WTC11 (cell line): ENCODE measurements at regions not wholly inside any gene's neighbourhood (a gene's known extent, or its start where the extent isn't known, plus 50 kb on each side); places are given as distances from the start of the nearest gene placed in this dataset.

ENCODE experiments used
- AFF4 ChIP-seq: sonication (generic); formaldehyde crosslinking; IDR thresholded peaks from 2 replicates; pipeline ENCODE4 v1.8.1; 2023; ENCODE audit warnings: mild to moderate bottlenecking, missing genetic modification reagents, borderline replicate concordance
- ATF3 ChIP-seq: sonication (generic); formaldehyde crosslinking; conservative IDR thresholded peaks from 2 replicates; pipeline ENCODE4 v1.8.1; 2022; ENCODE audit warnings: mild to moderate bottlenecking, missing genetic modification reagents
- CTCF ChIP-seq: fragments of 200-600 bp; IDR thresholded peaks from 2 replicates; pipeline ENCODE4 v1.8.0; 2022; ENCODE audit warnings: antibody characterized with exemption
- E2F1 ChIP-seq: sonication (generic); formaldehyde crosslinking; IDR thresholded peaks from 2 replicates; pipeline ENCODE4 v1.8.0; 2022; ENCODE audit warnings: mild to moderate bottlenecking, missing genetic modification reagents
- ESRRA ChIP-seq: sonication (generic); formaldehyde crosslinking; IDR thresholded peaks from 2 replicates; pipeline ENCODE4 v1.8.1; 2022; ENCODE audit warnings: mild to moderate bottlenecking, missing genetic modification reagents, borderline replicate concordance
- GABPB1 ChIP-seq: sonication (generic); formaldehyde crosslinking; IDR thresholded peaks from 2 replicates; pipeline ENCODE4 v1.8.1; 2023; ENCODE audit warnings: mild to moderate bottlenecking, missing genetic modification reagents
- JUN ChIP-seq: sonication (generic); formaldehyde crosslinking; IDR thresholded peaks from 2 replicates; pipeline ENCODE4 v1.8.0; 2023; ENCODE audit warnings: mild to moderate bottlenecking, missing genetic modification reagents
- MAX ChIP-seq: sonication (generic); formaldehyde crosslinking; IDR thresholded peaks from 2 replicates; pipeline ENCODE4 v1.8.0; 2022; ENCODE audit warnings: mild to moderate bottlenecking, missing genetic modification reagents
- NR2C2 ChIP-seq: sonication (generic); formaldehyde crosslinking; IDR thresholded peaks from 2 replicates; pipeline ENCODE4 v1.8.0; 2022; ENCODE audit warnings: mild to moderate bottlenecking, missing genetic modification reagents
- SOX15 ChIP-seq: fragments of 250-450 bp; sonication (Bioruptor Pico); IDR thresholded peaks from 2 replicates; pipeline ENCODE4 v1.9.0; 2021; ENCODE audit warnings: mild to moderate bottlenecking
- TEAD4 ChIP-seq: sonication (generic); formaldehyde crosslinking; IDR thresholded peaks from 2 replicates; pipeline ENCODE4 v1.8.0; 2022; ENCODE audit warnings: mild to moderate bottlenecking, missing genetic modification reagents
- USF1 ChIP-seq: sonication (generic); formaldehyde crosslinking; IDR thresholded peaks from 2 replicates; pipeline ENCODE4 v1.8.0; 2022; ENCODE audit warnings: mild to moderate bottlenecking, missing genetic modification reagents
- USF2 ChIP-seq: sonication (generic); formaldehyde crosslinking; IDR thresholded peaks from 2 replicates; pipeline ENCODE4 v1.8.1; 2023; ENCODE audit warnings: mild to moderate bottlenecking, missing genetic modification reagents, moderate library complexity

- TF ChIP-seq AFF4 (no peak), CTCF (no peak), USF1 (CRISPR knock-in tag) (no peak), MAX (no peak), TEAD4 (CRISPR knock-in tag) (no peak), USF2 (no peak), NR2C2 (CRISPR knock-in tag) (no peak), E2F1 (CRISPR knock-in tag) (no peak), ESRRA (no peak), GABPB1 (CRISPR knock-in tag) (no peak), ATF3 (CRISPR knock-in tag) (no peak), JUN (CRISPR knock-in tag) (no peak), SOX15 (CRISPR knock-in tag) (no peak)
These were observed 56.6 kb upstream of the ID3 start for GRCh38 chr1:23615852-23616251.
